Left lobe of liver (tissue), 2 donors: ENCODE measurements at regions not wholly inside any gene's neighbourhood (a gene's known extent, or its start where the extent isn't known, plus 50 kb on each side); places are given as distances from the start of the nearest gene placed in this dataset.
A peak's percentile ranks its signal among the peaks of the same experiment; 100 is the strongest.

Source experiments
- ATAC-seq: fragments of 200-7000 bp; cut with Tn5 transposase; one replicate; pipeline ENCODE4 v1.9.1; 2020; ENCODE audit warnings: mild to moderate bottlenecking, moderate library complexity
- DNase-seq: peaks from one replicate; pipeline ENCODE4 v3.0.0-alpha.2; 2020; ENCODE audit warnings: low spot score
- donor health status: DM: no; HTN: no; CAD: no; lungs with moderate emphysema.
- donor health status: DM: no; HTN: yes; CAD: no.

- ATAC-seq (no peak), DNase-seq (no peak)
Observed at GRCh38 chr15:47337106-47337505, 380.2 kb upstream of the SEMA6D start.

- DNase-seq (no peak), ATAC-seq (no peak)
Observed at GRCh38 chr15:47337836-47338235, 379.5 kb upstream of the SEMA6D start.

- ATAC-seq, result no peak
- DNase-seq, result no peak
Observed at GRCh38 chr15:47338771-47339170, 378.5 kb upstream of the SEMA6D start.

- no peak for DNase-seq
Observed at GRCh38 chr15:47339800-47340570, 377.3 kb upstream of the SEMA6D start.

GRCh38 chr15:47340571-47340920, 376.8 kb upstream of the SEMA6D start:
- ATAC-seq (no peak), DNase-seq (no peak)

More at GRCh38 chr15:47339800-47340570, 377.3 kb upstream of the SEMA6D start:
- ATAC-seq, result no peak

- DNase-seq, result no peak
- ATAC-seq, result no peak
Observed at GRCh38 chr15:47349179-47349578, 368.1 kb upstream of the SEMA6D start.

GRCh38 chr15:47351501-47351900, 365.8 kb upstream of the SEMA6D start:
- DNase-seq, result no peak
- ATAC-seq, result no peak

GRCh38 chr15:47352217-47352616, 365.1 kb upstream of the SEMA6D start:
- DNase-seq (no peak), ATAC-seq (no peak)

- ATAC-seq, result no peak
- DNase-seq, result no peak
Observed at GRCh38 chr15:47355759-47356158, 361.5 kb upstream of the SEMA6D start.

GRCh38 chr15:47356297-47356696, 361.0 kb upstream of the SEMA6D start:
- no peak for DNase-seq

GRCh38 chr15:47358876-47359275, 358.4 kb upstream of the SEMA6D start:
- DNase-seq (no peak), ATAC-seq (no peak)

More at GRCh38 chr15:47356297-47356696, 361.0 kb upstream of the SEMA6D start:
- ATAC-seq, result no peak

GRCh38 chr15:47360305-47360704, 357.0 kb upstream of the SEMA6D start:
- no peak for DNase-seq
- no peak for ATAC-seq

- ATAC-seq, result no peak
- no peak for DNase-seq
Observed at GRCh38 chr15:47362118-47362905, 355.0 kb upstream of the SEMA6D start.

GRCh38 chr15:47363653-47364052, 353.7 kb upstream of the SEMA6D start:
- ATAC-seq (no peak), DNase-seq (no peak)

GRCh38 chr15:47364230-47365141, 352.8 kb upstream of the SEMA6D start:
- no peak for DNase-seq
- ATAC-seq, result no peak

GRCh38 chr15:47366884-47367283, 350.4 kb upstream of the SEMA6D start:
- no peak for ATAC-seq
- no peak for DNase-seq

GRCh38 chr15:47367726-47368390, 349.4 kb upstream of the SEMA6D start:
- no peak for ATAC-seq

GRCh38 chr15:47371939-47372338, 345.4 kb upstream of the SEMA6D start:
- peak; percentile 62 for ATAC-seq
- no peak for DNase-seq

More at GRCh38 chr15:47367726-47368390, 349.4 kb upstream of the SEMA6D start:
- no peak for DNase-seq

- ATAC-seq (no peak), DNase-seq (no peak)
Observed at GRCh38 chr15:47374222-47374621, 343.1 kb upstream of the SEMA6D start.

- DNase-seq (no peak), ATAC-seq (no peak)
Observed at GRCh38 chr15:47376190-47376589, 341.1 kb upstream of the SEMA6D start.

GRCh38 chr15:47377465-47377864, 339.8 kb upstream of the SEMA6D start:
- no peak for ATAC-seq
- DNase-seq, result no peak
